Islet of Langerhans (tissue), 1 donor: ENCODE measurements at regions not wholly inside any gene's neighbourhood (a gene's known extent, or its start where the extent isn't known, plus 50 kb on each side); places are given as distances from the start of the nearest gene placed in this dataset.

ENCODE experiments used
- FAIRE-seq: peaks from one replicate; lab custom pipeline; 2011; peaks lifted over from hg19 to GRCh38; lab: Jason Lieb, UNC

DNA sequence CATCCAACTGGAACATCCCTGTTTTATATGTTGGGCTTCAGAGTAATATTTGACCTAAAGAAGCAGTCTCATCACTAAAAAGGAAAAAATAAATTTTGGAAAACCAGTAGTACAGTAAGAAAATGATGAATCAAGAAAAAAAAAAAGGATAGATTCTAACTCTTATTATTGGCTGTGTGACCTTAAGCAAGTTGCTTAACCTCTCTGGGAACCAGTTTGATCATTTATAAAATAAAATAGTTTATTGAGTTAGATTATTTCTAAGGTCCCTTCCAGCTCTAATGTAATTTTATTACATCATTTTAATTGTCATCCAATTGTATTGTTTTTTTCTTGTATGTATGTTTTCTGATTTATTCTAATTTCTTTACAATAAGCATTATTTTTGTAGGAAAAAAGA is 127.0 kb downstream of the PRELID2 start:
- no peak for FAIRE-seq

DNA sequence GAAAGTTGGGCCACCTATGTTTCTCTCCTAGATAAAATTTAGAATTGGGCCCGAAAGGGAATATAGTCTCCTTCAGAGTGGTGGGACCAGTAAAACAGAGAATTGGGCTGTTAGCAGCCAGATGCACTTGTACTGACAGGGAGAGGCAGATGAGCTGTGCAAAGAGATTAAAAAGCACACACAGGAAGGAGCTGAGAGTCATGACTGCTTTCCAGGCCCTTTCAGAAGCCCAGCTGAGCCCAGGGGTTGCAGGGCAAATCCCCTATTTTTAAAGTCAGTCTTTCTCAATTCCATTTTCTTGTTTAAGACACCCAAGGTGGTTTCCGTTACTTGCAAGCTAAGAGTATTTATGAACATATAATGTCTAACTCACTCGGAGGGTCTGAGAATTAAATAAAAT is 130.4 kb downstream of the PRELID2 start:
- FAIRE-seq: no peak

DNA sequence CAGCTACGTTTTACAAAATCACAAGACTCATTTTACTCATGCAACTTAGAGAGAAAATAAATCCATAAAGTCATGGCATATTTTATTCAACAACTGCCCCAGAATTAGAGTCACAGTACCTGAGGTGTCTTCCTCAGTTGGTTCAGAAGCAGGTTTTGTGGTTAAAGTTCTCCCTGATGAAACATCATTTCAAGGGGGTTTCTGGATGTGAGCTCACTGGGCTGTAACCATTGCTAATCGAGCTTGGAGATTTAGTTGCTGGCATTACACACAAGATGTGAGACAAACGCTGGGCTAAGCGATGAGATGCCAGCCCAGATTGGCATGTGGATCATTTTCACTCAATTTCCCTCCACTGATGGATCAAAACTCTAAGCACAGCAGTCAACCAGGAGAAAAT is 131.3 kb downstream of the PRELID2 start:
- FAIRE-seq: no peak

DNA sequence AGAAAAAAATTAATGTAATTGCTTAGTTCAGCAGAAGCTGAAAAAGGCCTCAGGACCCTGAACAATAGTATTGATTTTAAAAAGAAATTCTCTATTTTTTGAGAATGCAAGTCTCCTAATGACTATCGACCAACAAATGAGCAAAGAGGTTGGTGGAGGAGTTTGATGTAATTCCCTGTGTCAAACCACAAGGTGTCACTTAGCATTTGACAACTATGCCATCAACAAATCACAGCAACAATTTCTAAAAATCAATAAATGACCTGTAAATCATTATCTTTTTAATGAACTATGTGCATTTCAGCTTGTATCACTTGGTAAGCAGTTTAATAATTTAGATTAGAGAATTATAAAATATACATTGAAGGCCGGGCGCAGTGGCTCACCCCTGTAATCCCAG is 133.7 kb downstream of the PRELID2 start:
- FAIRE-seq: peak; percentile 5

DNA sequence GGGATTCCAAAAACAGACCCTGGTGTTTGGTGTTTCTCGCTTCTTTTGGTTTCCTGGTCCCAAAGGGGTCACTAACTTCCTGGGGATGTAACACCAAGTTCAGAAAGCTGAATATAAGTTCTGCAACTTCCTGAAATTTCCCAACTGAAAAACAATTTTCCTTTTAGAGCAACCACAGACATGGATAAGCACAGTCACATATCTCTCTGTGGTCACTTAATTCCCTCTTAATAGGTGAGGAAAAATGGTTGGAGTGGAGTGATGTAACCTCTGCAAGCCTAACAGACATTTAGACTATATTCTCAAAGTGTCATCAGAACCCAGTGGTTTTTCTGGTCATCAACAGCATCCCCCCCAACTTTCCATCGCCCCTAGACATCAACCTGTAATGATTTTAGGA is 135.3 kb downstream of the PRELID2 start:
- FAIRE-seq: no peak

DNA sequence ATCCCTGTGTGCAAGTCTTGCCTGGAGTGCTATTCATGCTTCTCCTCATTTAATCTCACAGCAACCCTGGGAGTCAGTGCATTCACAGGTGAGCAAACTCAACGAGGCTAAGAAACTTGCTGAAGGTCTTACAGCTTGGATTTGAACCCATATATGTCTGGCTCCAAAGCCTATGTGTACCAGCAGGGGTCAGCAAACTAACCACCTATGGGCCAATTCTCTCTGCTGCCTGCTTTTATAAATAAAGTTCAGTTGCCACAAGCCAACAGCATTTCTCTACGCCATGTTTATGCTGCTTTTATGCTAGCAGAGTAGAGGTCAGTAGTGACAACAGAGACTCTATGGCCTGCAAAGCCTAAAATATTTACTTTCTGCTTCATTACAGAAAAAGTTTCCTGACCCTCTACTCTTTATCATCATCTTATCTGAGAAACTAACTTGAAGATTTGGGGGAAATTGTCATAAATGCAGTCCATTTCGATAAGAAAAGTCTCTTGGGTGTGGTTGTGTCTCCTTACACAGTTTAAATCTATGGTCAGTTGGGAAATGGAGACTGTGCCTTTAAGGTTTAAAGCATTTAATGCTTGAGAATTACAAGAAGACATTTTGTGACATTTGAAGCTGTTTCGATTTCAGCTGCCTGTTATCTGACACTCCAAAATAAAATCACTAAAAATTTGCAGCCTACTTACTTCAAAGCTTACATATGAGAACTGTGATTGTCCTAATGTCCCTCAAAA is 137.7 kb downstream of the PRELID2 start:
- FAIRE-seq: no peak

DNA sequence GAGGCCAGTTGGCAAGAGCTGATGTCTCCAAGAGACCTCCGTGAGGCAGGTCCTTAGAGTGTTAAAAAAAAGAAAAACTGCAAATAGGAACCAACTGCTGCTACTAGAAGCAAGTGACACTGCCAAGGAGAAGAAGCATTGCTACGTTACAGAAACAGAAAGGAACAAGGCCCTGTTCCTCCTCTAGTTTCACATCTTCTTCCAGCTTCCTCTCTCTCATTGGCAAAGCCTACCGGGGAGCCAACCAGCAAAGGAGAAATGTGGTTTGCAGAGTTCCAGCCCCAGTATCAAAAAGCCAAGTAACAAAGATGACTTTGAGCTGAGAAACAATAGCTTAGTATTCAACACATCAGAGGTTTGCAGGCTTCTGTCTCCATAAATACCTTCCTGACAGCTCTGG is 145.9 kb downstream of the PRELID2 start:
- FAIRE-seq: no peak

DNA sequence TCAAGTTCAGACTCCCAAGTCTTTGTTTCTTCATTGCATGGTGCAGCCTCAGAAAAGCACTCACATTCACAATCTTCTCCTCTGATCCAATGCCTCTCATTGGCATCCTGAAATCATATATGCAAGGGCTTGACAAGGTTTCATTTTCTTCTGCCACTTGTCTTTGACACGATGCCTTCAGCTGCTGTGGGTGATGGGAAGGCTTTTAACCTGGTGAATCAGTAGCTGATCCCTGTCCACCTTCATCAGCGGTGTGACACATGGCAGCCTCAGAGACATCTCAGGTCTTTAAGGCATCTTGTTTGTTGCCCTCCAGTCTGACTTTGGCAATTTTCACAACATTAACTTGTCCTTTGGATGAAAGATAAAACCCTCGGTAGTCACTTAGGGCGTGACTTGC is 147.2 kb downstream of the PRELID2 start:
- no peak for FAIRE-seq

DNA sequence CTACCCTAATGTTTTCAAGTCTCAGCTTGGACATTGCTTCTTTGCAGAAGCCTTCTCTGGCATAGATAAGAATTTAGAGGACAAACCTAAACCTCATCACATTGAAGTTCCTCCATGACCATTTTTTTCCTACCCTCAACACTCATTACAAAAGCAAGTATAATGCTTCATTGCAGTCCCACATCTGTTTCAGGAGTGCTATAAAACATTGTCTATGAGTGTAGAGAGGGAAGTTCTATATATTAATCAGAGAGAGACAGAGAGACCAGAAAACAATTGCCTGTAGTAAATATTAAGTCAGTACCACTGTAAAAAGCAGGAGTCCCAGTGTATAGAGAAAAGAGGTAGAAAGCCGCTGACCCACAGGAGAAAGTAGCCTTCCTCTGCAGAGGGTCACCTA is 149.7 kb downstream of the PRELID2 start:
- FAIRE-seq: no peak

DNA sequence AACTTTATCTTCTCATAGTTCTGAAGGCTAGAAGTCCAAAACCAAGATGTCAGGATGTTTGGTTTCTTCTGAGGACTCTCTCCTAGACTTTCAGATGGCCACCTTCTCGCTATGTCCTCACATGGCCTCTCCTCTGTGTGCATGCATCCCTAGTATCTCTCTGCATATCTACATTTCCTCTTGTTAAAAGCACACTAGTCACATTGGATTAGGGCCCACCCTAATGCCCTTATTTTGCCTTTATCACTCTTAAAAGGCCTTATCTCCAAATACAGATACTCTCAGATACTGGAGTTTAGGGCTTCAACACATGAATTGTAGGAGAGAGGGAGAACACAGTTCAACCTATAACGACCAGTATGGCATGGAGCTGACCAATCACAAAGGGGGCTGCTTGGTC is 151.7 kb downstream of the PRELID2 start:
- no peak for FAIRE-seq

DNA sequence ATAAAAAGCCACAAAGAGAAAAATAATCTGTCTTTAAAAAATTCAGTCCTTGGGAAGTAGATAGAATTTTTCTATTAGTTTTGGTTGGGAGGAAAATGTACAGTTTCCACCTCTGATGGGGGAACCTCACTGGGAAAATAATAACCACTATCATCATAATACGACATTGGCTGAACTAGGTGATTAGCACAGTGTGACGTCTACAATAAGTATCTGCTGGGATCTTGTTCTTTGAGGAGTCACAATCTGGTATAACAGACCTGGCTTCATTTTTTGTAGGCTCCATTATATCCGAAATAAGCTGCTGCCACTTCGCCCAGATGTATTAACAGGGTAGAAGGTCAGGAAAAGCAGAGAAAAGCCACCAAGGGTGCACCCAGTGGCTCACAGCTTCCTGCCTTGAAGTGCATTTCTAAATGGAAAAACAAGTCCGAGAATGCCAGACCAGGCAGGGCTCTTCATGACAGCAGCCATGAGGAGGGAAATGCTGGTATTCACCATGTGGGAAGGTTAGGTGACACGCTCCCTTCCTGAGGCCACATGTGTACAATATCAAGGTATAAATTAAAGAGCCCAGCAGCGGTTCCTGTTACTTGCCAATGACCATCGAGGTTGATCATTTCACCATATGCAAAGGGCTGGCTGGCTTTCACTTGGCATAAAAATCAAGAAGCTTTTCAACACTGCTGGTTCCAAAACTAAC is 152.8 kb downstream of the PRELID2 start:
- no peak for FAIRE-seq

DNA sequence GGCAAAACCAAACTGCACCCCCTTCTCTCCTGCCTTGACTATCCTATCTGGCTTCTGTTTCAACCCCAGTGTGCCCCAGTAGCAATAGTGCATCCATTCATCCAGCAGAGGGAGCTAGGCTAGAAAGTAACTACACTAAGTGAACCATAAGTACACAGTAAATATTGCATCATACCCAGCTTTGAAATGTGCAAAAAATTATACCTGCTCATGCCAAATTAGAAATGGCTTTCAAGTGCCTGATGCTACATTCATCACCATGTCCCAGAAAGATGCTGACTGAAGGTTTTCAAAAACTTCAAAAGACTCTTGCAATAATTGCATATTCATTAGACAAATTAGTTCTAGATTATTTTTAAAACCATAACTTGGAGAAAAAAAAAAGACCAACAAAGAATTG is 153.5 kb downstream of the PRELID2 start:
- peak; percentile 99 for FAIRE-seq

DNA sequence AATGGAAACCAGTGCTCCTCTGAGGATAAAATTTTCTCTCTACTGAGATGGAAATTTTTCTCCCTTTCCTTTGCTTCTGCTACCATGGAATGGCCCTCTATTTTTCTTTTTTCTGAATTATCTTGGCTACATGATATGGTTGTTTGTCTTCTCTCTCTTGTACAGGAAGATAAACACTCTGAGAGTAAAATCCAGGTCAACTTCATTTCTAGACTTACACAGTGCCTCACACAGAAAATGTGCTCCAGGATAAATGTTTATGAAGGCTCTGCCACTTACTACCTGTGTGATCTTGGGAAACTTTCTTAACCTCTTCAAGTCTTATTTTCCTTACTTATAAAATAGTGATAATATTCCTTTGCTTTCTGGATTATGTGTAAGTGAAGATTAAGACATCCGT is 153.9 kb downstream of the PRELID2 start:
- no peak for FAIRE-seq

DNA sequence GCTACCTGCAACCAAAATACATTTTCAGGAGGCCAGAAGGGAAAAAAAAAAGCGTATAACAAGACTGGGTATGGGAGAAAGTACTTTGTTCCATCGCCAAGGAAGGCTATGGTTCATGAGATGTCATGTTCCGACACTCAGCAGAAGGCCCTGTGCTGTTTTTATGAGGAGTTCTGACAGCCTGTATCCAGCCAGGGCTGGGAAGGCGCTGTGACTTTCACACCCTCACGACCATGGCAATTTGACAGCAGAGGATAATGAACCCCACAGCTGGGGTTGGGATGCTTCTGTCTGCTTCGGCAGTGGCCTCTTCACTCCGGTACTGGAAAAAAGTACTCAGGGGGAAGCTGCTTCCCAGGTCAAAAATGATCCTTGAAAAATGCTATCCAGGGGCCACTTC is 154.4 kb downstream of the PRELID2 start:
- no peak for FAIRE-seq

DNA sequence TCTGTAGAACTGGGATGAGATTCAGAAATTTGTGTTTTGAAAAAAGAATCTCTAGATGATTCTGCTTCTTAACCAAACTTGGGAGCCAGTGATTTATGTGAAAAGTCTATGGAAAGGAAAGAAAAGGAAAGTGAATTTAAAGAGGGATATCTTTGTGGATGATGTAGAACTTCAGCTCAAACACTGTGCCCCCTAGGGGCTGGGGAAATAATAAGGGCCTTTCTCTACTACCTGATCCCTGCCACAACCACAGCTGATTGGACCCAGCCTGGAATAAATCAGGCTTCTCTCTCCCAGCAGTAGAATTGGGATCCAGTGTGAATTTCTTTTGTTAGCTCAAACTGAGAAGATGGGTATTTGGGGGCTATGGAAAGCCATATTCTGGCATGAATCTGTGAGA is 155.0 kb downstream of the PRELID2 start:
- no peak for FAIRE-seq

DNA sequence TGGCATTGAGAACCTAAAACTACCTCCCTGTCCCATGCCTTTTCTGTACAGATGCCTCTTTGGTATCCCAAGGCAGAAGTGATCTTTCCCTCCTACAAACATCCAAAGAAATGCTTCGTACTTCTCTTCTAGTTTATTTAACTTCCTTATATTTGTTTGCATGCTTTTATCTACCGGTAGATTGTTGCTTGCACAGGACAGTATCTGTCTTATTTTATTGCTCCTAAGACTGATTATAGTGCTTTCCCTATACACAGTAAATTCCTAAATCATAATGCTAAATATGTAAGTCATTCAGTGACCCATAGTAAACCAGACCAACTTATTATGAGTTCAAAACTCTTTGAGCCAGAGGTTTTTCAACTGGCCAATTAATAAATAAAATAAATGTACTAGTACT is 156.9 kb downstream of the PRELID2 start:
- no peak for FAIRE-seq

DNA sequence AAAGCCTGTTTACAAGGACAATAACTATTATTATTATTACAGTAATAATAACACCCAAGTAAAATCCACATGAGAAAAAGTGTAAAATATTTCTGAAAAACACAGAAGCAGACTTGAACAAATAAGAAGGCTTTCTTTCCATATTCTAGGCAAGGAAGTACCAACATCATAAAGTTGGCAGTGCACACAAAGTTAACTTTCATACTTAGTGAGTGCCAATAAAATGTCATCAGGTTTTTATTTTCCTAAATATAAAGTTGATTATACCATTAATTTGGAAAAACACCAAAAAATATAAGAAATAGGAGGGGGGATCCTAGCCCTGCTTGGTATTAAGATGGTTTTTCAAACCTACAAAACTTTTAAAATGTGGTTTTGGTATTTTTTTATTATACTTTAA is 161.4 kb downstream of the PRELID2 start:
- no peak for FAIRE-seq

DNA sequence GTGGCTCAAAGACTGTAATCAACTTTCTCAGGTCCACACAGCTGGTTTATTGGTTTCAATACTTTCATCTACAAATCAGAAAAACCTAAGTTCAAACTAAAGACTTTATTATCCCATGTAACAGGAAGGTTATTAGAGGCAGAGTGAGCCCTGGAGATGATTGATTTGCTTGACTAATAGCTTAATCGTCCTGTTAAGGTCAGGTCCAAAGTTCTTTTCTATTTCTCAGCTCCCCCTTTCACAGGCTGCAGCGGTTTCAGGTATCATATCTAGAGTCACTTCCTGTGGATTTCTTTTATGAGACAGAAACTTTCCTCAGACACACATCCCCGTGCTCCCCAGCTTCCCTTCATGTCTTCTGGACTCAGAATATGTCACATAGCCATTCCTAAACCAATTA is 166.4 kb downstream of the PRELID2 start:
- no peak for FAIRE-seq

DNA sequence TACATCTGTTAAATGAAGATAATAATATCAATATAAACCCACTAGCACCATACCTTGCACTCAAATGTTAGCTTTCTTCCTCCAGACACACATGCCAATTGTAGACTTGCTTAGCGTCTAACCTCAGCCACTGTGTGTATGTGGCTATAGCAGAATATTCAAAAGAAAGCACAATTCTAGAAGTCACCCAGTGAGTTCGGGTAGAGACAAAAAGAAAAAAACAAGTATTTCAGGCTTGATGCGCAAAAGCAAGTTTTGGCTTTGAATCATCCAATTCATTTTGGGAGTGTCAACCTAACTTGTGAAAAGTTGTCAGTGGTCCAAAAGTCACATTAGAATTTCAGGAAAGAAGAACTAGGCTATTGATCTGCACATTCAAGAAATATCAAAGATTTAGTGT is 167.4 kb downstream of the PRELID2 start:
- no peak for FAIRE-seq

DNA sequence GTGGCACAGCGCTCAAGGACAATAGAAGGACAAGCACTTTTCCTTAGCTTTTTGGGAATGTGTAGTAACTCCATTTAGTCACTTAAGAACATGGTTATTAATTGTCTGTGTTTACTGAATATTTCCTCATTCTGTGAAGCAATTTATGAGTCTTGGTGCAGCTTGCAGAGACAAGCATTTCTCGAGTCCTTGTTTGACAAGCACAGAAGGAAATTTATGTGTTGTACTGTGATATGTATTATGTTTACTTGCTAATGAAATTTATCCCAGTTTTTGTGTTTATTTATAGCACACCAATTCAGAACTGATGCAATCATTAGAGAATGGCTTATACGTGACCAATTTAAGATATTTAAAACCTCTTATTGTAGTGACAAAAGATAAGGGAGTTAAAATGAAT is 168.6 kb downstream of the PRELID2 start:
- FAIRE-seq: no peak

DNA sequence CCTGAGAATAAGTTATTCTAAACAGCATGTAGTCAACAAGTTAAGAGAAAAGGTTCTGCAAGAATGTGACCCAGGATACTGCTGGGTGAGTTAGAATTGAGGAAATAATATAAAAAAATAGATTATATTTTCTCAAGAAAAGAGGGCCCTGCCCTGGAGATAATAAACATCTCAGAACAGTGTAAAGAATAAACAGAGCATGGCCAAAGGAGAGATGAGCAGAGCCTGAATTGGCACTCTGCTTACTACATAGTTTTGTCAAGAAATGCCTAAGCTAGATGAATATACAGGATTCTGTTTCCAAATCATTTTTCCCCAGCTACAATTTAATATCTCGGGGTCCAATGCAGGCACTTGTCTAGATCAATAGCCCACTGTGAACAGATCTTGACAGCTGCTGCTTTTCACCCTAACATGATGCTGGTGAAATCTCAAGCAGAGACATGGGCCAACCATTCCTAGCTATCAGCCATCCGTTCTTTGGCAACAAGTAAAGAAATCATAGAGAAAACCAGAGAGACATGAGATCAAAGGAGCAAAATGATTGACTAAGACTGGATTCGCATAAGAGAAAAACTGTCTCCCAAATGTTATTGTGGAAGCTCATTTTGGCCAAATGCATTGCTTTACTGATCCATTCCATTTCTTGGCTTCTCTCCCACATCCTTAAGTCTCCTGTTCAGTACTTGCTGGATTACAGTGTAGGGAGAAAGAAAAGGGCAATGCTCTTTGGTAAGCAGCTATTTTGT is 173.2 kb downstream of the PRELID2 start:
- FAIRE-seq: no peak

DNA sequence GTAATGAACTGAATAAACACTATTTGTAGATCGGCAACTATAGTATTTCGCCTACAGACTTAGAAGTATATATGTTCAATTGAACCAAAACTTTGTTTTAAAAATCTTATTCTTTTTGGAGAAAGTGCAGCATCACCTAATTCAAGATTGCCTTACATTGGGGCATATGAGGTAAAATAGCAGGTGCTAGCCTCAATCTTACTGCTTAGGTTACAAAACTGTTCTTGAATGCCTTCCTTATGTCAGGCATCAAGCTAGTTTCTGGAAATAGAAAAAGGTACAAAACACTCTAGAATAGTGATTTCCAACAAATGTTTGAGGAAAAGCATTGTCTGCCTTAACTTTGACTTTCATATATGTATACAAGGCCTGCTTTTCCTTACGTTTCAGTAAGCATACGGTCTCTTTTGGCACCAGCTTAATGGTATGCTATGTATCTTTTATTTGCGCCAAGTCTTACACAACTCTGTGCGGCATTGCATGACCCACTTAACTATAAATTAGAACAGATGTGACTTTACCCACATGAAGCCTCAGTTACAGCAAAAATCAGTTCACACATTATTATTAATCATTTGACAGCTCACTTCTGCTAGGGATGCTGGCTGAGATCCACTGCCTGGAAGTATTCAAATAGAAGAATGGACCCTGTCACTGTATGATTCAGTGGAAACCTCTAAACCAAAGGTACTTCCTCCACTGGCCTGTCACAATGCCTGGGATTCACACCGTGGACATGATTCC is 174.1 kb downstream of the PRELID2 start:
- FAIRE-seq: peak; percentile 90

DNA sequence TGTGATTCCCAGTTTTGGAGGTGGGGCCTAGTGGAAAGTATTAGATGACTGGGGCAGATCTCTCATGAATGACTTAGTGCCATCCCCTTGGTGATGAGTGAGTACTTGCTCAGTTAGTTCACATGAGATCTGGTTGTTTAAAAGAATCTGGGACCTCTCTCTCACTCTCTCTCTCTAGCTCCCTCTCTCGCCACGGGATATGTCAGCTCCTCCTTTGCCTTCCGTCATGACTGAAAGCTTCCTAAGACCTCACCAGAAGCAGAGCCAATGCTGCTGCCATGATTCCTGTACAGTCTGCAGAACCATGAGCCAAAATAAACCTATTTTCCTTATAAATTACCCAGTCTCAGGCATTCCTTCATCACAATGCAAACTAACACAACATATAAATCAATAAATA is 176.7 kb downstream of the PRELID2 start:
- no peak for FAIRE-seq
